ENCODE measurements at regions not wholly inside any gene's neighbourhood (a gene's known extent, or its start where the extent isn't known, plus 50 kb on each side); places are given as distances from the start of the nearest gene placed in this dataset.

DNA sequence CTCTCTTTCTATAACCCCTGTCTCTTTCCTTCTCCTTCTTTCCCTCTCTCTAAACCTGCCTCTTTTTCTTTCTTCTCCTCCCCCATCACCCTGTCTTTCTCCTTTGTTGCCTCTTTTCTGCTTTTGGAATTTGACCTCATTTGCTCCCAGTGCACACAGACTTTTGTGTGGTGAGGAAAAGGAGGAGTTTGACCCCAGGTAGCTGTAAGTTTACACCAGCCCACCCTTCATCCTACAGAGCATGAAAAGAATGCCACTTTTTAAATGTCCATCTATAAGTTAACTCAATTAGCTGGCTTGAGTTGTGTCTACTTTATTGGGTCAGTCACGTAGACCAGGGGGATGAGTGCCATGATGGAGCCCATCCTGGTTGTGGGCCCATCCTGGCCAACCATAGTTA is 146.8 kb upstream of the SLC38A2 start:
- TF ChIP-seq, protein P1, sequence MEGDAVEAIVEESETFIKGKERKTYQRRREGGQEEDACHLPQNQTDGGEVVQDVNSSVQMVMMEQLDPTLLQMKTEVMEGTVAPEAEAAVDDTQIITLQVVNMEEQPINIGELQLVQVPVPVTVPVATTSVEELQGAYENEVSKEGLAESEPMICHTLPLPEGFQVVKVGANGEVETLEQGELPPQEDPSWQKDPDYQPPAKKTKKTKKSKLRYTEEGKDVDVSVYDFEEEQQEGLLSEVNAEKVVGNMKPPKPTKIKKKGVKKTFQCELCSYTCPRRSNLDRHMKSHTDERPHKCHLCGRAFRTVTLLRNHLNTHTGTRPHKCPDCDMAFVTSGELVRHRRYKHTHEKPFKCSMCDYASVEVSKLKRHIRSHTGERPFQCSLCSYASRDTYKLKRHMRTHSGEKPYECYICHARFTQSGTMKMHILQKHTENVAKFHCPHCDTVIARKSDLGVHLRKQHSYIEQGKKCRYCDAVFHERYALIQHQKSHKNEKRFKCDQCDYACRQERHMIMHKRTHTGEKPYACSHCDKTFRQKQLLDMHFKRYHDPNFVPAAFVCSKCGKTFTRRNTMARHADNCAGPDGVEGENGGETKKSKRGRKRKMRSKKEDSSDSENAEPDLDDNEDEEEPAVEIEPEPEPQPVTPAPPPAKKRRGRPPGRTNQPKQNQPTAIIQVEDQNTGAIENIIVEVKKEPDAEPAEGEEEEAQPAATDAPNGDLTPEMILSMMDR (optimal IDR thresholded peaks at IDR 0.05 in 1 of 3, IDR thresholded peaks at IDR 0.05 in 1 of 3, conservative IDR thresholded peaks at IDR 0.05 in 1 of 3; ENCODE audit: extremely low read depth in 1 of 3, insufficient read depth in 2 of 3, low read length in 3 of 3), result no peak
- TF ChIP-seq EZH2 (IDR thresholded peaks at IDR 0.05; ENCODE audit: low read length), result no peak

Measured in keratinocyte (primary cell).